ENCODE measurements at regions not wholly inside any gene's neighbourhood (a gene's known extent, or its start where the extent isn't known, plus 50 kb on each side); places are given as distances from the start of the nearest gene placed in this dataset.

DNA sequence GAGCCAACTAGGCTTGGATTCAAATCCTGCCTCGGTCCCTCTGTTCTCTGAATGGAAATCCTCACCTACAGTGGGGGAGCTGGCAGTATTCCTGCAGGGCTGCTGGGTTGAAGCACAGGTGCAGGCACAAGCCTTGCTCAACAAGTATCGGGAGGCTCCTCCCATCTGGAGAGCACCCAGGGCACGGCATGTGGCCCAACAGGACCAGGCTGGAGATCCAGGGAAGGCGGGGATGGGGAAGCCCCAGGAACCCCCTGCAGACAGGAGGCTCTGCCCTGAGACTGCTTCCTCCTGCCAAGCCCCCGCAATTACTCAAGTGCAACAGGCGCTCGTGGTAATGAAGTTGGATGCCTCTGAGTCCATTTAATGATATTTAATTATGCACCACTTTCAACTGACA is 128.0 kb upstream of the VSTM2B start:
- intact Hi-C loops (cut with DNase I) = no loop called here
- no peaks in the 10 kb centered on the region for H3K36me3 ChIP-seq
- H3K27me3 ChIP-seq = peaks cover 0 to 4% (median 0%) of the 10 kb centered on the region in 3 donors
- H3K9me3 ChIP-seq = no peaks in the 10 kb centered on the region
- no peak overlapping the region for H3K4me3 ChIP-seq
- DNase-seq = no peak
- no peak overlapping the region for H3K27ac ChIP-seq
- TF ChIP-seq EP300 (IDR thresholded peaks at IDR 0.05) = no peak
- no peak for TF ChIP-seq POLR2A (IDR thresholded peaks at IDR 0.05)
- TF ChIP-seq POLR2AphosphoS5 (IDR thresholded peaks at IDR 0.05) = no peak
- TF ChIP-seq CTCF (IDR thresholded peaks at IDR 0.05) = no peak
- 62 to 71% methylated on average over 7 of the region's 7 CpGs for WGBS, 2 donors
- H3K4me1 ChIP-seq = no peaks in the 10 kb centered on the region

DNA sequence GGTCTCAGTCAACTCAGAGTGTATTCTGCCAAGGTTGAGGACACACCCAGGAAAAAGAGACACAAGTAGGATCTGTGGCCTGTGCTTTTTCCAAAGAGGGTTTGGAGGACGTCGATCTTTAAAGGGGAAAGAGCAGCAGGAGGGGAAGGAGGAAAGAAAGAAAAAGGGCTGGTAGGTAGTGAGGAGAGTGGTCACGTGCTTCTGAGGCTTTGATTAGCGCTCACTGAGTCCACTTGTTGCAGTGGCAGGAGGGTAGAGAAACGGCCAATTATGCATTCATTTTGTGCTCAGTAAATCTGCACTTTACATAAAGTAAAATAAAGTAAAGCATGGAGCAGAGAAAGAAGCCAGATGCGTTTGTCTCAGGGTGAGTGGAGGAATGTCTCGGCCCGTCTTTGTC is 126.0 kb upstream of the VSTM2B start:
- TF ChIP-seq POLR2A (IDR thresholded peaks at IDR 0.05) (no peak), CTCF (IDR thresholded peaks at IDR 0.05) (no peak), POLR2AphosphoS5 (IDR thresholded peaks at IDR 0.05) (no peak)
- peaks cover 0 to 4% (median 0%) of the 10 kb centered on the region in 3 donors for H3K27me3 ChIP-seq
- DNase-seq = no peak
- WGBS, 2 donors = 56 to 61% methylated on average over 8 of the region's 8 CpGs
- H3K9me3 ChIP-seq = no peaks in the 10 kb centered on the region
- H3K36me3 ChIP-seq = no peaks in the 10 kb centered on the region
- intact Hi-C loops (cut with DNase I) = no loop called here
- H3K27ac ChIP-seq = no peak overlapping the region
- H3K4me3 ChIP-seq = no peak overlapping the region
- H3K4me1 ChIP-seq = peaks cover 0 to 6% (median 4%) of the 10 kb centered on the region in 4 donors

DNA sequence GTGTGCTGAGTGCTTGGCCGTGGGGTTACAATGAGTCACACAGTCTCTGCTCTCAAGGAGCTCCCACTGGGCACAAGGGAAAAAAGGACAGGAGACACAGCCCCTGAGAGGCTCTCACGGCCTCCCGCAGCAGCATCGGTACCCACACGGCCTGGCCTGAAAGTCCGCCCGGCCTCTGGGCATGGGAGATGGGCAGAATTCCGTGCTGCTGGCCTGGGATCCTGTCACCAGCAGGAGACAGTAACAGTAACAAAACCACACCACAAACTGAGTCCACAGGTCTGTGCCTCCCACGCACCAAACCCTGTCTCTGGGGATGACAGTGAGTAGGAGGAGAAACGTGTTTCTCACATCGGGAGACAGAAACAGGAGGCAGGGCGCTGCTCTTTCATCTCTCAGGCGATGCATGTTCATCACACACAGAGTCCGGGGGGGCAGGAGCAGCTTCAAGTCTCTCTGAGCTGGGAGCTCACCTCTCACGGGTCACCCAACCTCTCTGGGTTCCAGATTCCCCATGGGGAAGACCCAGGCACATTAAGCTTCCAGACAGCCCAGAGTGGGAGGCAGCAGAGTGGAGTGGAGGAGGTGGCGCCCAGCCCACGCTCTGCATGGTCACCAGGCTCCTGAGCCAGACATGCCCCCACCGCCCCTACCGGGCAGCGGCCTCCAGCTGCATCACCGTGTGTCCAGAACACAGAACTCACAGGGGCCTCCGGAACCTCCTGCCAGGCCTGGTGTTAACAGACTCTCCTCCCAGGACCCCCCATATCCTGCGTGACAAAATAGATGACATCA is 124.7 kb upstream of the VSTM2B start:
- DNase-seq = no peak
- no peak for TF ChIP-seq POLR2AphosphoS5 (IDR thresholded peaks at IDR 0.05)
- no peak for TF ChIP-seq EP300 (IDR thresholded peaks at IDR 0.05)
- no peak for TF ChIP-seq CTCF (IDR thresholded peaks at IDR 0.05)
- TF ChIP-seq POLR2A (IDR thresholded peaks at IDR 0.05) = no peak
- 81 to 82% methylated on average over 23 of the region's 23 CpGs for WGBS, 2 donors
- no peak overlapping the region for H3K27ac ChIP-seq
- intact Hi-C loops (cut with DNase I) = no loop called here
- no peaks in the 10 kb centered on the region for H3K36me3 ChIP-seq
- H3K9me3 ChIP-seq = no peaks in the 10 kb centered on the region
- peaks cover 0 to 13% (median 11%) of the 10 kb centered on the region in 4 donors for H3K4me1 ChIP-seq
- H3K4me3 ChIP-seq = no peak overlapping the region
- peaks cover 0 to 4% (median 0%) of the 10 kb centered on the region in 3 donors for H3K27me3 ChIP-seq

DNA sequence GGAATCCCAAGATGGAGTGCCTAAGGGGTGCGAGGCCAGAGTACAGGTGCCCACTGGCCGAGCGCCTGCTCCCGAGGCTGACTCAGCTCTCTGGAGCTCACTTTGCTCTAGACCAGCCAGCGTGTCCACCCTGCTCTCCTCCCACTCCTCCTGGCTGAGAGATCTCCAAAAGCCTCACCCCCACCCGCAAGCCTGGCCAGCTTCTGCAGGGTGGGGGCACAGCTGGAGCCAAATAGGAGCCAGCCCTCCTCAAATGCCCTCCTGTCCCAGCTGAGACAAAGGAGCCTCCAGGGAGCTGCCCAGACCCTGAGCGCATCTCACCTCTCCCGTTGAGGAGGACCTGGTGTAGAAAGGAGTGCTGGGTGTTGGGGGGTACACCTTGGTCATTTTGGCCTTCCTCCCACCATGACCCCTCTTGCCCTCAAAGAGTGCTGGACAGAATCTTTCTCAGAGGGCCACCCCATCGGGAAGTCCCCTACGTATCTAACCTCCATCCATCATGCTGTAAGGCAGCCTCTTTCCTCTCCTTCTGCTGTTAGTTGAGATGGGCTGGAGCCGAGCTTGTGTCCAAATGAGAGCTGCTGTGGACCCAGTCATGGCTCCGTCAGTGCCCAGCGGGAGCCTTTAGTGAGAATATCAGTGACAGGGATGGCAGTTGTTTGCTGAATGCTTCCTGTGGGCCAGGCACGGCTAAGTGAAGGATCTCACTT is 123.9 kb upstream of the VSTM2B start:
- intact Hi-C loops (cut with DNase I) = no loop called here
- Histone ChIP-seq H3K4me1 (peaks cover 0 to 13% (median 11%) of the 10 kb centered on the region in 4 donors), H3K9me3 (no peaks in the 10 kb centered on the region), H3K27me3 (peaks cover 0 to 4% (median 0%) of the 10 kb centered on the region in 3 donors), H3K27ac (no peak overlapping the region), H3K4me3 (no peak overlapping the region), H3K36me3 (no peaks in the 10 kb centered on the region)
- TF ChIP-seq POLR2AphosphoS5 (IDR thresholded peaks at IDR 0.05) (no peak), EP300 (IDR thresholded peaks at IDR 0.05) (no peak), POLR2A (IDR thresholded peaks at IDR 0.05) (no peak), CTCF (IDR thresholded peaks at IDR 0.05) (no peak)
- WGBS, 2 donors = 76 to 80% methylated on average over 14 of the region's 14 CpGs
- DNase-seq = no peak
